CD14-positive monocyte (primary cell): ENCODE measurements at regions not wholly inside any gene's neighbourhood (a gene's known extent, or its start where the extent isn't known, plus 50 kb on each side); places are given as distances from the start of the nearest gene placed in this dataset.

ENCODE experiments used
- DNase-seq, 3 donors: peaks; one replicate each; pipeline ENCODE4 v3.0.0-alpha.2; 2011 to 2022
- H2AFZ ChIP-seq: 2 replicates; pipeline ENCODE4 v1.6.0; 2012; ENCODE audit warnings: mild to moderate bottlenecking, low read depth, low read length, inconsistent platforms; ENCODE audit not compliant: insufficient read depth, poor library complexity, severe bottlenecking
- H3K27ac ChIP-seq, 2 donors: 1 replicate in 1 of 2; 2 replicates in 1 of 2; pipeline ENCODE4 v1.5.1; 2012 to 2013; ENCODE audit warnings: low read length in 2 of 2, control low read depth in 1 of 2, inconsistent platforms in 1 of 2, low read depth in 1 of 2, mild to moderate bottlenecking in 1 of 2
- H3K27me3 ChIP-seq, 2 donors: one replicate each; pipeline versions ENCODE4 v1.6.0 to v1.6.1; 2011 to 2013; ENCODE audit warnings: low read length in 2 of 2; ENCODE audit not compliant: control insufficient read depth in 2 of 2, insufficient read depth in 2 of 2
- H3K36me3 ChIP-seq, 2 donors: replicated peaks in 1 of 2; 1 replicate in 1 of 2; 2 replicates in 1 of 2; pipeline versions ENCODE4 v1.5.1 to v1.6.1; 2012 to 2013; ENCODE audit warnings: low read length in 2 of 2, control low read depth in 1 of 2, inconsistent platforms in 1 of 2, mild to moderate bottlenecking in 1 of 2; ENCODE audit not compliant: insufficient read depth in 2 of 2, control insufficient read depth in 1 of 2
- H3K4me1 ChIP-seq, 2 donors: 1 replicate in 1 of 2; 2 replicates in 1 of 2; pipeline versions ENCODE4 v1.5.1 to v1.6.1; 2012 to 2013; ENCODE audit warnings: low read length in 2 of 2, control low read depth in 1 of 2, inconsistent platforms in 1 of 2, mild to moderate bottlenecking in 1 of 2, moderate library complexity in 1 of 2; ENCODE audit not compliant: insufficient read depth in 2 of 2, control insufficient read depth in 1 of 2
- H3K4me2 ChIP-seq: replicated peaks from 2 replicates; pipeline ENCODE3; 2012; ENCODE audit warnings: low read length, moderate library complexity, mild to moderate bottlenecking; ENCODE audit not compliant: poor library complexity, severe bottlenecking; ENCODE audit errors: extremely low read depth
- H3K4me3 ChIP-seq, 3 experiments: fragments of 200-600 bp in 1 of 3; sonication (generic) in 1 of 3; replicated peaks in 1 of 3; 1 replicate in 2 of 3; 2 replicates in 1 of 3; pipeline ENCODE4 v1.5.1; 2011 to 2013; ENCODE audit warnings: low read length in 3 of 3, mild to moderate bottlenecking in 3 of 3, control low read depth in 2 of 3, low read depth in 2 of 3, inconsistent platforms in 1 of 3, moderate library complexity in 1 of 3
- H3K79me2 ChIP-seq: 2 replicates; pipeline ENCODE4 v1.6.0; 2012; ENCODE audit warnings: mild to moderate bottlenecking, control low read depth, inconsistent platforms, low read length, moderate library complexity; ENCODE audit not compliant: insufficient read depth
- H3K9ac ChIP-seq: 2 replicates; pipeline ENCODE4 v1.6.0; 2017; ENCODE audit warnings: low read length, mild to moderate bottlenecking; ENCODE audit not compliant: insufficient read depth, poor library complexity, severe bottlenecking
- H3K9me3 ChIP-seq, 2 donors: replicated peaks in 1 of 2; 1 replicate in 1 of 2; 2 replicates in 1 of 2; pipeline versions ENCODE4 v1.5.1 to v1.6.1; 2012 to 2013; ENCODE audit warnings: low read length in 2 of 2, control low read depth in 1 of 2; ENCODE audit not compliant: control insufficient read depth in 1 of 2, insufficient read depth in 1 of 2
- H4K20me1 ChIP-seq: 2 replicates; pipeline ENCODE4 v1.6.0; 2012; ENCODE audit warnings: mild to moderate bottlenecking, low read length, control low read depth, moderate library complexity; ENCODE audit not compliant: insufficient read depth
- H3K27ac Mint-ChIP-seq, 7 donors: one replicate each; pipeline ENCODE4 v1.8.0; 2020; ENCODE audit warnings: mild to moderate bottlenecking in 7 of 7, mixed read lengths in 7 of 7, moderate library complexity in 6 of 7, inconsistent platforms in 2 of 7
- H3K27me3 Mint-ChIP-seq, 3 donors: one replicate each; pipeline ENCODE4 v1.8.0; 2021 to 2022; ENCODE audit warnings: low read depth in 3 of 3, mild to moderate bottlenecking in 3 of 3, mixed read lengths in 3 of 3, moderate library complexity in 3 of 3, inconsistent platforms in 1 of 3
- H3K36me3 Mint-ChIP-seq, 2 donors: one replicate each; pipeline ENCODE4 v1.8.0; 2020; ENCODE audit warnings: mixed read lengths in 2 of 2, inconsistent platforms in 1 of 2, mild to moderate bottlenecking in 1 of 2
- H3K4me1 Mint-ChIP-seq: one replicate; pipeline ENCODE4 v1.8.0; 2020; ENCODE audit warnings: mild to moderate bottlenecking, mixed read lengths
- H3K4me3 Mint-ChIP-seq, 2 donors: one replicate each; pipeline ENCODE4 v1.8.0; 2020; ENCODE audit warnings: mild to moderate bottlenecking in 2 of 2, mixed read lengths in 2 of 2, moderate library complexity in 1 of 2
- H3K9me3 Mint-ChIP-seq, 7 donors: one replicate each; pipeline ENCODE4 v1.8.0; 2020 to 2022; ENCODE audit warnings: mixed read lengths in 7 of 7, mild to moderate bottlenecking in 6 of 7, moderate library complexity in 6 of 7, inconsistent platforms in 2 of 7
- WGBS: methylation state at CpG from one replicate; pipeline ENCODE4 v1.1.5; 2013; ENCODE audit warnings: missing lambda C conversion rate; ENCODE audit not compliant: insufficient coverage; 5-methylcytosine and 5-hydroxymethylcytosine counted together
- intact Hi-C, 2 donors: fragments of 100-400 bp; cut with micrococcal nuclease; formaldehyde crosslinking; loops; one replicate each; pipeline versions ENCODE4 v1.15.0 to v1.15.1; 2023
- TF ChIP-seq, protein P1 (sequence below): fragments of 200-600 bp; IDR thresholded peaks from one replicate; pipeline ENCODE4 v1.8.0; 2022; ENCODE audit warnings: antibody characterized with exemption, mild to moderate bottlenecking

DNA sequence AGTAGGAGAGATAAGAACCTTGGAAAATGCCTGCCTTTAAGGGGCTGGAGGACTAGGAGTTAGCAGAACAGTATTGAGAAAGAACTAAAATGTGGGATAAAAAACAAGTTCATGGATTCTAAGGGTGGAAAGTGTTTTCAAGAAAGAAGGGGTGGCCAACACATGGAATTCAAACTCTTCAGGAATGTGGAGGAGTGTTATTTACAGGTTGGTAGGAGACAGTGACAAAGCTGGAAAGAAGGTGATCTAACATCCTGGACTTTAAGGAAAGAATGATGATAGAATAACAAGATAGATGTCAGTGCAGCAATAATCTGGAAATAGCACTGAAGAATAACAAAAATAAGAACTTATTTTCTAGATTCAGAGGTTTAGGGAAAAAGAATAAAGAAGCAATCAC lies 54.0 kb upstream of the TNFRSF21 start:
- Histone ChIP-seq H3K79me2 (no peaks in the 10 kb centered on the region), H3K4me1 (peaks cover 12 to 17% of the 10 kb centered on the region in 2 donors), H2AFZ (no peak overlapping the region), H3K27me3 (no peaks in the 10 kb centered on the region), H3K9me3 (peaks cover 0 to 3% of the 10 kb centered on the region in 2 donors), H3K4me2 (no peak overlapping the region), H4K20me1 (no peaks in the 10 kb centered on the region), H3K36me3 (no peaks in the 10 kb centered on the region), H3K9ac (no peak overlapping the region), H3K27ac (no peak overlapping the region), H3K4me3 (no peak overlapping the region)
- intact Hi-C loops: no loop called here
- Mint-ChIP-seq H3K27ac (no peak overlapping the region), H3K9me3 (peaks cover 0 to 9% (median 0%) of the 10 kb centered on the region in 7 donors), H3K36me3 (no peaks in the 10 kb centered on the region), H3K4me3 (no peak overlapping the region), H3K27me3 (peaks cover 0 to 1% (median 0%) of the 10 kb centered on the region in 3 donors), H3K4me1 (peaks cover 18% of the 10 kb centered on the region)
- TF ChIP-seq, protein P1, sequence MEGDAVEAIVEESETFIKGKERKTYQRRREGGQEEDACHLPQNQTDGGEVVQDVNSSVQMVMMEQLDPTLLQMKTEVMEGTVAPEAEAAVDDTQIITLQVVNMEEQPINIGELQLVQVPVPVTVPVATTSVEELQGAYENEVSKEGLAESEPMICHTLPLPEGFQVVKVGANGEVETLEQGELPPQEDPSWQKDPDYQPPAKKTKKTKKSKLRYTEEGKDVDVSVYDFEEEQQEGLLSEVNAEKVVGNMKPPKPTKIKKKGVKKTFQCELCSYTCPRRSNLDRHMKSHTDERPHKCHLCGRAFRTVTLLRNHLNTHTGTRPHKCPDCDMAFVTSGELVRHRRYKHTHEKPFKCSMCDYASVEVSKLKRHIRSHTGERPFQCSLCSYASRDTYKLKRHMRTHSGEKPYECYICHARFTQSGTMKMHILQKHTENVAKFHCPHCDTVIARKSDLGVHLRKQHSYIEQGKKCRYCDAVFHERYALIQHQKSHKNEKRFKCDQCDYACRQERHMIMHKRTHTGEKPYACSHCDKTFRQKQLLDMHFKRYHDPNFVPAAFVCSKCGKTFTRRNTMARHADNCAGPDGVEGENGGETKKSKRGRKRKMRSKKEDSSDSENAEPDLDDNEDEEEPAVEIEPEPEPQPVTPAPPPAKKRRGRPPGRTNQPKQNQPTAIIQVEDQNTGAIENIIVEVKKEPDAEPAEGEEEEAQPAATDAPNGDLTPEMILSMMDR: no peak
- no peak for DNase-seq

DNA sequence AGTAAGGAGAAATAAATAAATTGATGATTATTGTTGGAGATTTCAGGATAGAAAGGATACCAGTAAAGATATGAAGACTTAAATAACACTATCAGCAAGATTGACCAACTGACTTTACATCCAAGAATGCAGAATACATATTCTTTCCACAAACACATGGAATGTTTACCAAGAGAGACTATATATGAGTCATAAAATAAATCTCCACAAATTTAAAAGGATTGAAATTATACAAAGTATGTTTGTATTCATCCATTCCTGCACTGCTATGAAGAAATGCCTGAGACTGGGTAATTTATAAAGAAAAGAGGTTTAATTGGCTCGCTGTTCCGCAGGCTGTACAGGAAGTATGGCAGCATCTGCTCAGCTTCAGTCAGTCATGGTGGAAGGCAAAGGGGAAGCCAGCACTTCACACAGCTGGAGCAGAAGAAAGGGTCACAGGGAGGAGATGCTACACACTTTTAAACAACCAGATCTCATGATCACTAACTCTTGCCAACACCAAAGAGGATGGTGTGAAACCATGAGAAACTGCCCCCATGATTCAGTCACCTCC lies 56.7 kb upstream of the TNFRSF21 start:
- H3K4me3 Mint-ChIP-seq: no peak overlapping the region
- H3K9ac ChIP-seq: no peak overlapping the region
- peaks cover 0 to 3% of the 10 kb centered on the region in 2 donors for H3K9me3 ChIP-seq
- H3K36me3 Mint-ChIP-seq: no peaks in the 10 kb centered on the region
- no peak overlapping the region for H3K27ac ChIP-seq
- no peaks in the 10 kb centered on the region for H4K20me1 ChIP-seq
- H3K4me2 ChIP-seq: no peak overlapping the region
- H2AFZ ChIP-seq: no peak overlapping the region
- H3K4me1 Mint-ChIP-seq: peaks cover 2% of the 10 kb centered on the region
- no peaks in the 10 kb centered on the region for H3K36me3 ChIP-seq
- H3K4me1 ChIP-seq: peaks cover 0 to under 1% of the 10 kb centered on the region in 2 donors
- WGBS: no CpG with 5 or more reads among the region's 2 CpGs
- no peaks in the 10 kb centered on the region for H3K27me3 Mint-ChIP-seq
- H3K4me3 ChIP-seq: no peak overlapping the region
- no peaks in the 10 kb centered on the region for H3K27me3 ChIP-seq
- TF ChIP-seq, protein P1: no peak
- intact Hi-C loops: no loop called here
- peaks cover 0 to 12% (median 1%) of the 10 kb centered on the region in 7 donors for H3K9me3 Mint-ChIP-seq
- no peak for DNase-seq
- no peaks in the 10 kb centered on the region for H3K79me2 ChIP-seq
- H3K27ac Mint-ChIP-seq: no peak overlapping the region
